ENCODE measurements at regions not wholly inside any gene's neighbourhood (a gene's known extent, or its start where the extent isn't known, plus 50 kb on each side); places are given as distances from the start of the nearest gene placed in this dataset.
"Not testable (repeated sequence)": the region's sequence is repeated elsewhere in the genome, so short reads cannot be mapped to it uniquely, and the experiment has no call there.

GRCh38 chr21:13827201-13827600 lies 217.6 kb downstream of the POTED start:
- ATAC-seq = no peak

GRCh38 chr21:13826511-13826910 lies 216.9 kb downstream of the POTED start:
- ATAC-seq = not testable (repeated sequence)

More at GRCh38 chr21:13827201-13827600, 217.6 kb downstream of the POTED start:
- TF ChIP-seq RARB (CRISPR knock-in tag; IDR thresholded peaks at IDR 0.05) (no peak), ZNF70 (CRISPR knock-in tag; IDR thresholded peaks at IDR 0.05) (no peak)

- ATAC-seq = peak; percentile 53; the same call in 1 of the 3 replicates
These were observed 215.7 kb downstream of the POTED start for GRCh38 chr21:13825218-13825778.

DNA sequence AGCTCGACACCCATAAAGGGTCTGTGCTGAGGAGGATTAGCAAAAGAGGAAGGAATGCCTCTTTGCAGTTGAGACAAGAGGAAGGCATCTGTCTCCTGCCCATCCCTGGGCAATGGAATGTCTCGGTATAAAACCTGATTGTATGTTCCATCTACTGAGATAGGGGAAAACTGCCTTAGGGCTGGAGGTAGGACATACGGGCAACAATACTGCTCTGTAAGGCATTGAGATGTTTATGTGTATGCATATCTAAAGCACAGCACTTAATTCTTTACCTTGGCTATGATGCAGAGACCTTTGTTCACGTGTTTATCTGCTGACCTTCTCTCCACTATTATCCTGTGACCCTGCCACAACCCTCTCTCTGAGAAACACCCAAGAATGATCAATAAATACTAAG lies 210.7 kb downstream of the POTED start:
- ATAC-seq = not testable (repeated sequence)

GRCh38 chr21:13812191-13812590 lies 202.6 kb downstream of the POTED start:
- not testable (repeated sequence) for ATAC-seq

GRCh38 chr21:13810559-13810958 lies 201.0 kb downstream of the POTED start:
- not testable (repeated sequence) for ATAC-seq

DNA sequence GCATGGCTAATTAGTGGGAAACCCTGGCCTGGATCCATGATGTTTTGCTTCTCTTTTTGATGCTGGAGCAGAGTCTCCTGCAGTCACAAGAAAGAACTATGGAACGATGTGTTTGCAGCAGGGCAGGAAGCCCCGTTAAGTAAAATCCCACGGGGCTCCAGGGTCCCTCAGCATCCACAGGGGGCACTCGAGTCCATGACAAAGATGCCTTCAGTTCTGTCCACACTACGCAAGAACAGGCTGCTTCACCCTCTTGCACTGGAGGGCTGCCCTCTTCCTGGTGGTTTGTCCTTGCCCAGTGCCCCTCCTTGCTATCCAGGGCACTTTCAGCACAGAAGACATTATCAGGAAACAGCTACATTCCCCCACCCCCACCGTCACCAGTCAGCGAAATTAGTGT lies 196.9 kb downstream of the POTED start:
- ATAC-seq = peak; percentile 80

DNA sequence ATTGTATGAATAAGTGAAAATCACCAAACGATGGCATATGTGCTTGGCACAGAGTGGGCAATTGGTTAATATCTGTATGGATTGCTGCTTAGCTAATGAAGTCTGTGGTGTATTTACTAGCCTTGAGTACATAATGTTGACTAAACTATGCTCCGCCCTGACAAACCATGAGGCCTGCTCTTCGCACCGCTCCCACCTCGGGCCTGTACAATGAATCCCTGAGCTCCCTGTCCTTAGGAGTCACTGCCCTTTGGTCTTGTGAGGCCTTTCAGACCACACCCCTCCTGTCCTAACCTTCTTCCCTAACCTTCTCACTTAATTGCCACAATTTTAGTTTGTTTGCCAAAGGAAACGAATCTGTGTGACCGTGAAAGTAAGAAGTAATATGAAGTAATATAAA lies 193.2 kb downstream of the POTED start:
- ATAC-seq = not testable (repeated sequence)
